DND-41 (cell line): ENCODE measurements at regions not wholly inside any gene's neighbourhood (a gene's known extent, or its start where the extent isn't known, plus 50 kb on each side); places are given as distances from the start of the nearest gene placed in this dataset.

Experiments
- ATAC-seq: fragments of 200-7000 bp; cut with Tn5 transposase; 3 replicates; pipeline ENCODE4 v1.9.1; 2021; ENCODE audit warnings: low read depth; ENCODE audit not compliant: insufficient read depth
- DNase-seq: peaks from one replicate; pipeline ENCODE4 v3.0.0-alpha.2; 2020
- H2AFZ ChIP-seq: 2 replicates; pipeline ENCODE4 v1.6.0; 2012; ENCODE audit warnings: low read depth, low read length
- H3K27ac ChIP-seq: 2 replicates; pipeline ENCODE4 v1.5.1; 2012; ENCODE audit warnings: low read length, inconsistent platforms
- H3K27me3 ChIP-seq: fragments of 200-600 bp; sonication (generic); 2 replicates; pipeline ENCODE4 v1.6.0; 2012; ENCODE audit warnings: low read length, mild to moderate bottlenecking, inconsistent platforms; ENCODE audit not compliant: insufficient read depth, poor library complexity
- H3K36me3 ChIP-seq: 2 replicates; pipeline ENCODE4 v1.5.1; 2012; ENCODE audit warnings: low read length, inconsistent platforms; ENCODE audit not compliant: insufficient read depth
- H3K4me1 ChIP-seq: 2 replicates; pipeline ENCODE4 v1.5.1; 2012; ENCODE audit warnings: mild to moderate bottlenecking, low read length; ENCODE audit not compliant: insufficient read depth
- H3K4me2 ChIP-seq: 2 replicates; pipeline ENCODE4 v1.6.0; 2012; ENCODE audit warnings: mild to moderate bottlenecking, moderate library complexity, low read length, inconsistent platforms; ENCODE audit not compliant: insufficient read depth
- H3K4me3 ChIP-seq, 2 experiments: fragments of 200-600 bp in 1 of 2; shearing (Covaris generic) in 1 of 2; 2 replicates each; pipeline ENCODE4 v1.5.1; 2012 to 2016; ENCODE audit warnings: inconsistent platforms in 2 of 2, low read length in 2 of 2, mild to moderate bottlenecking in 2 of 2, low read depth in 1 of 2, moderate library complexity in 1 of 2
- H3K79me2 ChIP-seq: 2 replicates; pipeline ENCODE4 v1.6.0; 2012; ENCODE audit warnings: low read length, inconsistent platforms; ENCODE audit not compliant: insufficient read depth
- H3K9ac ChIP-seq: 2 replicates; pipeline ENCODE4 v1.6.0; 2012; ENCODE audit warnings: low read depth, mild to moderate bottlenecking, inconsistent platforms, low read length, moderate library complexity
- H3K9me3 ChIP-seq: 2 replicates; pipeline ENCODE4 v1.5.1; 2012; ENCODE audit warnings: low read length, moderate library complexity, mild to moderate bottlenecking, inconsistent platforms; ENCODE audit not compliant: insufficient read depth, severe bottlenecking
- H4K20me1 ChIP-seq: 2 replicates; pipeline ENCODE4 v1.6.0; 2012; ENCODE audit warnings: low read length; ENCODE audit not compliant: insufficient read depth
- EZH2 ChIP-seq: IDR thresholded peaks from 3 replicates; pipeline ENCODE4 v1.6.1; 2012; ENCODE audit warnings: borderline replicate concordance, low read depth, mild to moderate bottlenecking, moderate library complexity, low read length, inconsistent platforms; ENCODE audit not compliant: severe bottlenecking
- TF ChIP-seq, protein P1 (sequence below): IDR thresholded peaks from 2 replicates; pipeline ENCODE4 v1.5.1; 2012; ENCODE audit warnings: borderline replicate concordance, low read length, moderate library complexity, mild to moderate bottlenecking; ENCODE audit not compliant: poor library complexity, severe bottlenecking; ENCODE audit errors: extremely low read depth

GRCh38 chr7:110326966-110327365 lies 764.0 kb upstream of the LRRN3 start:
- Histone ChIP-seq H3K79me2 (no peaks in the 10 kb centered on the region), H3K4me3 (no peak overlapping the region), H3K36me3 (no peaks in the 10 kb centered on the region), H3K4me2 (no peak overlapping the region), H3K27ac (no peak overlapping the region), H3K9ac (no peak overlapping the region), H3K4me1 (no peaks in the 10 kb centered on the region), H3K9me3 (no peaks in the 10 kb centered on the region), H4K20me1 (no peaks in the 10 kb centered on the region), H2AFZ (no peak overlapping the region), H3K27me3 (no peaks in the 10 kb centered on the region)
- DNase-seq = no peak
- TF ChIP-seq, protein P1, sequence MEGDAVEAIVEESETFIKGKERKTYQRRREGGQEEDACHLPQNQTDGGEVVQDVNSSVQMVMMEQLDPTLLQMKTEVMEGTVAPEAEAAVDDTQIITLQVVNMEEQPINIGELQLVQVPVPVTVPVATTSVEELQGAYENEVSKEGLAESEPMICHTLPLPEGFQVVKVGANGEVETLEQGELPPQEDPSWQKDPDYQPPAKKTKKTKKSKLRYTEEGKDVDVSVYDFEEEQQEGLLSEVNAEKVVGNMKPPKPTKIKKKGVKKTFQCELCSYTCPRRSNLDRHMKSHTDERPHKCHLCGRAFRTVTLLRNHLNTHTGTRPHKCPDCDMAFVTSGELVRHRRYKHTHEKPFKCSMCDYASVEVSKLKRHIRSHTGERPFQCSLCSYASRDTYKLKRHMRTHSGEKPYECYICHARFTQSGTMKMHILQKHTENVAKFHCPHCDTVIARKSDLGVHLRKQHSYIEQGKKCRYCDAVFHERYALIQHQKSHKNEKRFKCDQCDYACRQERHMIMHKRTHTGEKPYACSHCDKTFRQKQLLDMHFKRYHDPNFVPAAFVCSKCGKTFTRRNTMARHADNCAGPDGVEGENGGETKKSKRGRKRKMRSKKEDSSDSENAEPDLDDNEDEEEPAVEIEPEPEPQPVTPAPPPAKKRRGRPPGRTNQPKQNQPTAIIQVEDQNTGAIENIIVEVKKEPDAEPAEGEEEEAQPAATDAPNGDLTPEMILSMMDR = no peak
- no peak for ATAC-seq

DNA sequence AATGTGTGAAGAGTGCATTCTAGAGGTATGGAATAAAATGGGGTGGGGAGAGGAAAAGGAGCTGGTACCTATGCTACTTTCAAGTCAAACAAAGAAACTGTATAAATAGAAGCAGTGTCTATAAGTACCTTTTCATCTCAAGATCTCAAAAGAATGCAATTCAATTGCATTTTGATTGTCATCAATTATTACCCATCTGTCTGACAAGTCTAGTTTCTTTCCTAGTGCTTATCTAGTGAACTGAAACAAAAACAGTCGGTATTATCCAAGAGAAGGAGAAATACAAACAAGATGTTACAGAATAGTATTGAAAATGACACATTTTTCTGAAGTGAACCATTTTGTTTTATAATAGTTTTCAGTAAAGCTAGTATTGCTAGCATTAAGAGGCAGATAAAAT lies 754.5 kb upstream of the LRRN3 start:
- ATAC-seq (no peak), DNase-seq (no peak)
- Histone ChIP-seq H3K4me2 (no peak overlapping the region), H3K9me3 (no peaks in the 10 kb centered on the region), H3K9ac (no peak overlapping the region), H3K4me1 (no peaks in the 10 kb centered on the region), H4K20me1 (no peaks in the 10 kb centered on the region), H2AFZ (no peak overlapping the region), H3K79me2 (no peaks in the 10 kb centered on the region), H3K36me3 (no peaks in the 10 kb centered on the region), H3K4me3 (no peak overlapping the region), H3K27me3 (no peaks in the 10 kb centered on the region), H3K27ac (no peak overlapping the region)
- no peak for TF ChIP-seq EZH2
- TF ChIP-seq, protein P1 = no peak

- H2AFZ ChIP-seq = no peak overlapping the region
- no peak for TF ChIP-seq EZH2
- TF ChIP-seq, protein P1 = no peak
- no peaks in the 10 kb centered on the region for H3K9me3 ChIP-seq
- H3K9ac ChIP-seq = no peak overlapping the region
- DNase-seq = no peak
- H3K36me3 ChIP-seq = no peaks in the 10 kb centered on the region; the same call in 1 of the 2 replicates
- no peaks in the 10 kb centered on the region for H3K27me3 ChIP-seq
- H3K4me2 ChIP-seq = no peak overlapping the region
- ATAC-seq = no peak
- H3K4me1 ChIP-seq = no peaks in the 10 kb centered on the region
- no peaks in the 10 kb centered on the region for H3K79me2 ChIP-seq
- no peak overlapping the region for H3K4me3 ChIP-seq
- H4K20me1 ChIP-seq = no peaks in the 10 kb centered on the region
- H3K27ac ChIP-seq = no peak overlapping the region
These were observed 753.3 kb upstream of the LRRN3 start for GRCh38 chr7:110337646-110338045.

- TF ChIP-seq, protein P1 = no peak
- TF ChIP-seq EZH2 = no peak
- no peaks in the 10 kb centered on the region for H4K20me1 ChIP-seq
- H3K27me3 ChIP-seq = no peaks in the 10 kb centered on the region
- H3K79me2 ChIP-seq = no peaks in the 10 kb centered on the region
- peaks cover 2% of the 10 kb centered on the region for H3K9me3 ChIP-seq
- no peak overlapping the region for H3K4me3 ChIP-seq
- no peak overlapping the region for H2AFZ ChIP-seq
- H3K4me1 ChIP-seq = no peaks in the 10 kb centered on the region
- no peaks in the 10 kb centered on the region; the same call in 1 of the 2 replicates for H3K36me3 ChIP-seq
- no peak overlapping the region for H3K27ac ChIP-seq
- H3K4me2 ChIP-seq = no peak overlapping the region
- H3K9ac ChIP-seq = no peak overlapping the region
- DNase-seq = no peak
- no peak for ATAC-seq
These were observed 743.8 kb upstream of the LRRN3 start for GRCh38 chr7:110347081-110347480.
